Neutrophil (primary cell): ENCODE measurements at regions not wholly inside any gene's neighbourhood (a gene's known extent, or its start where the extent isn't known, plus 50 kb on each side); places are given as distances from the start of the nearest gene placed in this dataset.

Source experiments
- H3K27ac ChIP-seq: fragments of 200-600 bp; sonication (generic); 2 replicates; pipeline ENCODE4 v1.5.1; 2016; ENCODE audit warnings: mild to moderate bottlenecking, moderate library complexity
- H3K27me3 ChIP-seq: fragments of 200-600 bp; sonication (generic); 2 replicates; pipeline ENCODE4 v1.6.0; 2016; ENCODE audit warnings: mild to moderate bottlenecking
- H3K36me3 ChIP-seq: fragments of 200-600 bp; sonication (generic); 2 replicates; pipeline ENCODE4 v1.5.1; 2017
- H3K4me1 ChIP-seq, 2 experiments: fragments of 200-600 bp in 1 of 2; sonication (generic) in 1 of 2; 1 replicate in 1 of 2; 2 replicates in 1 of 2; pipeline versions ENCODE4 v1.5.1 to v1.6.1; 2013 to 2016; ENCODE audit warnings: low read depth in 1 of 2, low read length in 1 of 2, mild to moderate bottlenecking in 1 of 2, moderate library complexity in 1 of 2; ENCODE audit not compliant: control insufficient read depth in 1 of 2, insufficient read depth in 1 of 2
- H3K4me3 ChIP-seq, 2 experiments: fragments of 200-600 bp in 1 of 2; sonication (generic) in 1 of 2; 1 replicate in 1 of 2; 2 replicates in 1 of 2; pipeline ENCODE4 v1.5.1; 2013 to 2016; ENCODE audit warnings: low read depth in 1 of 2, low read length in 1 of 2, mild to moderate bottlenecking in 1 of 2, moderate library complexity in 1 of 2
- H3K9me3 ChIP-seq: fragments of 200-600 bp; sonication (generic); 2 replicates; pipeline ENCODE4 v1.5.1; 2016
- CTCF ChIP-seq: fragments of 200-600 bp; sonication (generic); IDR thresholded peaks from 2 replicates; pipeline ENCODE4 v1.5.1; 2016; ENCODE audit warnings: antibody characterized with exemption

- Histone ChIP-seq H3K4me1 (peaks cover 0 to 18% of the 10 kb centered on the region in 2 experiments), H3K4me3 (no peak overlapping the region), H3K9me3 (no peaks in the 10 kb centered on the region), H3K27me3 (peaks cover 91% of the 10 kb centered on the region), H3K36me3 (no peaks in the 10 kb centered on the region), H3K27ac (no peak overlapping the region)
- no peak for TF ChIP-seq CTCF
Measured at GRCh38 chr20:40770564-40771307, 81.7 kb upstream of the MAFB start.

DNA sequence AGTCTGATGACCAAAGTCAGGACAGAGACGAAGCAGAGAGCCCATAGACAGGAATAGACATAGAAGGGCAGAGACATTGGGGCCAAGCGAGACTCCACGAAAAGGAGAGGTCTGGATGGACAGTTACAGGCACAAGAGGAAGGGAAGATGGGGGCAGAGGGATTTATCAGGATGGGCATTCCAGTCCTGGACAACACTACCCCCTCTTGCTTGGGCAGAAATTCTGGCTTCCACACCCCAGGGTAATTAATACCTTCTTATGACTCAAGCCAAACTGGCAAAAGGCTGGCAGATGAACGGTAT is 82.2 kb upstream of the MAFB start:
- Histone ChIP-seq H3K4me1 (peaks cover 0 to 18% of the 10 kb centered on the region in 2 experiments), H3K27ac (no peak overlapping the region), H3K9me3 (no peaks in the 10 kb centered on the region), H3K36me3 (no peaks in the 10 kb centered on the region), H3K4me3 (no peak overlapping the region), H3K27me3 (peaks cover 91% of the 10 kb centered on the region)
- no peak for TF ChIP-seq CTCF

- Histone ChIP-seq H3K4me1 (peaks cover 0 to 18% of the 10 kb centered on the region in 2 experiments), H3K4me3 (no peak overlapping the region), H3K27me3 (peaks cover 91% of the 10 kb centered on the region), H3K36me3 (no peaks in the 10 kb centered on the region), H3K9me3 (no peaks in the 10 kb centered on the region), H3K27ac (no peak overlapping the region)
- no peak for TF ChIP-seq CTCF
Measured at GRCh38 chr20:40771848-40772511, 82.9 kb upstream of the MAFB start.

- H3K36me3 ChIP-seq = no peaks in the 10 kb centered on the region
- H3K4me3 ChIP-seq = no peak overlapping the region
- peaks cover 5 to 31% of the 10 kb centered on the region in 2 experiments for H3K4me1 ChIP-seq
- H3K9me3 ChIP-seq = no peaks in the 10 kb centered on the region
- no peak overlapping the region for H3K27ac ChIP-seq
- peaks cover 81% of the 10 kb centered on the region for H3K27me3 ChIP-seq
- TF ChIP-seq CTCF = no peak
Measured at GRCh38 chr20:40773376-40773775, 84.3 kb upstream of the MAFB start.

GRCh38 chr20:40774252-40774651 is 85.2 kb upstream of the MAFB start:
- no peaks in the 10 kb centered on the region for H3K9me3 ChIP-seq
- peaks cover 14 to 40% of the 10 kb centered on the region in 2 experiments for H3K4me1 ChIP-seq
- no peaks in the 10 kb centered on the region for H3K36me3 ChIP-seq
- H3K27ac ChIP-seq = peak overlapping the region; percentile 48
- peaks cover 72% of the 10 kb centered on the region for H3K27me3 ChIP-seq
- no peak for TF ChIP-seq CTCF
- no peak overlapping the region for H3K4me3 ChIP-seq
